SU-DHL-6 (cell line): ENCODE measurements at regions not wholly inside any gene's neighbourhood (a gene's known extent, or its start where the extent isn't known, plus 50 kb on each side); places are given as distances from the start of the nearest gene placed in this dataset.

Source experiments
- H2AFZ ChIP-seq: fragments of 200-600 bp; sonication (generic); 2 replicates; pipeline ENCODE4 v1.6.1; 2014; ENCODE audit warnings: low read depth, mild to moderate bottlenecking, moderate library complexity, mixed read lengths, antibody characterized with exemption, low read length; ENCODE audit not compliant: severe bottlenecking
- H3F3A ChIP-seq: fragments of 200-600 bp; shearing (Covaris generic); 2 replicates; pipeline ENCODE4 v1.6.0; 2016; ENCODE audit warnings: antibody characterized with exemption, mild to moderate bottlenecking; ENCODE audit not compliant: insufficient read depth
- H3K27ac ChIP-seq: fragments of 200-600 bp; sonication (generic); 2 replicates; pipeline ENCODE4 v1.5.1; 2016; ENCODE audit warnings: low read depth, mild to moderate bottlenecking, low read length, moderate library complexity, mixed read lengths
- H3K27me3 ChIP-seq: fragments of 200-600 bp; sonication (generic), shearing (Covaris generic); 2 replicates; pipeline ENCODE4 v1.6.0; 2014; ENCODE audit warnings: mild to moderate bottlenecking, low read length
- H3K36me3 ChIP-seq: fragments of 200-600 bp; sonication (generic); 2 replicates; pipeline ENCODE4 v1.6.1; 2014; ENCODE audit warnings: mild to moderate bottlenecking, low read length, mixed read lengths
- H3K4me2 ChIP-seq: fragments of 300-600, 200-600 bp; shearing (Covaris generic), sonication (generic); 2 replicates; pipeline ENCODE4 v1.6.0; 2014; ENCODE audit warnings: low read length, low read depth, mild to moderate bottlenecking; ENCODE audit not compliant: poor library complexity, severe bottlenecking
- H3K4me3 ChIP-seq: fragments of 200-600 bp; sonication (generic); 2 replicates; pipeline ENCODE4 v1.5.1; 2014; ENCODE audit warnings: antibody characterized with exemption, low read length, mild to moderate bottlenecking, mixed read lengths; ENCODE audit not compliant: insufficient read depth, poor library complexity, severe bottlenecking
- H3K79me2 ChIP-seq: fragments of 200-600 bp; sonication (generic); 2 replicates; pipeline ENCODE4 v1.6.1; 2014; ENCODE audit warnings: mild to moderate bottlenecking, low read length, moderate library complexity; ENCODE audit not compliant: insufficient read depth
- H3K9ac ChIP-seq: fragments of 200-600 bp; sonication (generic); 2 replicates; pipeline ENCODE4 v1.7.0; 2014; ENCODE audit warnings: mild to moderate bottlenecking, low read length
- H3K9me2 ChIP-seq: fragments of 200-600 bp; sonication (generic); replicated peaks from 2 replicates; pipeline ENCODE4 v1.6.1; 2014; ENCODE audit warnings: low read length; ENCODE audit not compliant: insufficient read depth
- H3K9me3 ChIP-seq: fragments of 200-600 bp; sonication (generic); 2 replicates; pipeline ENCODE4 v1.6.1; 2014; ENCODE audit warnings: low read length, mixed read lengths; ENCODE audit not compliant: insufficient read depth
- H4K20me1 ChIP-seq: fragments of 200-600 bp; sonication (generic); 2 replicates; pipeline ENCODE4 v1.6.1; 2014; ENCODE audit warnings: low read depth, mild to moderate bottlenecking, antibody characterized with exemption, low read length, moderate library complexity, mixed read lengths
- EZH2phosphoT487 ChIP-seq: fragments of 200-600 bp; sonication (generic), shearing (Covaris generic); conservative IDR thresholded peaks from 2 replicates; pipeline ENCODE4 v1.6.1; 2018; ENCODE audit warnings: mild to moderate bottlenecking, antibody characterized with exemption, low read length, moderate library complexity, mixed read lengths
- TF ChIP-seq, protein P1 (sequence below): fragments of 200-600 bp; sonication (generic); IDR thresholded peaks from one replicate; pipeline ENCODE4 v1.5.1; 2017; ENCODE audit warnings: antibody characterized with exemption, mild to moderate bottlenecking, low read length, moderate library complexity; ENCODE audit not compliant: insufficient read depth, poor library complexity, severe bottlenecking

DNA sequence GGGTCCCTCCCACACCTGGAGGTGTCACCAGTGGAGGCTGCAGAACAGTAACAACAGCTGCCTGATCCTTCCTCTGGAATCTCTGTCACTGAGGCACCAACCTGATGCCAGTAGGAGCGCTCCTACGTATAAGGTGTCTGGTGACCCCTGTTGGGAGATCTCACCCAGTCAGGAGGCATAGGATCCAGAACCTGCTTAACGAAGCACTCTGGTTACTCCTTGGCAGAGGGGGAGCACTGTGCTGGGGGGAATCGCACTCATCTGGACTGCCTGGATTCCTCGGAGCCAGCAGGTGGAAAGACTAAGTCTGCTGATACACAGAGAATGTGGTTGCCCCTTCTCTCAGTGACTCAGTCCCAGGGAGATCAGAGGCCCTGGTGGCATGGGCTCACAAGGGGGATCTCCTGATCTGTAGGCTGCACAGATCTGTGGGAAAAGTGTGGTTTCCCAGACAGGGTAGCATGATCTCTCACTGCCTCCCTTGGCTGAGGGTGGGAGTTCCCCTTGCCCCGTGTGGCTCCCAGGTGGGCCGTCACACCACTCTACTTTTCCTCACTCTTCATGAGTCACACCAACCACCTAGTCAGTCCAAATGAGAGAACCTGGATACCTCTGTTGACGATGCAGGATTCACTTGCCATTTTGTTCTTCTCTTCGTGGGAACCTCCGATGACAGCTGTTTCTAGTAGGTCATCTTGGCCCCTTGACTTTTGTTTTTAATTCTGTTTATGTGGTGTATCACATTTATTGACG lies 305.9 kb downstream of the IDS start:
- Histone ChIP-seq H3K9ac (no peak overlapping the region), H3K9me2 (no peaks in the 10 kb centered on the region), H3K4me3 (no peak overlapping the region), H3K4me2 (no peak overlapping the region), H3K79me2 (no peaks in the 10 kb centered on the region), H3F3A (no peaks in the 10 kb centered on the region), H2AFZ (no peak overlapping the region), H4K20me1 (no peaks in the 10 kb centered on the region), H3K27ac (no peak overlapping the region), H3K27me3 (no peaks in the 10 kb centered on the region), H3K36me3 (no peaks in the 10 kb centered on the region), H3K9me3 (no peaks in the 10 kb centered on the region)
- TF ChIP-seq, protein P1, sequence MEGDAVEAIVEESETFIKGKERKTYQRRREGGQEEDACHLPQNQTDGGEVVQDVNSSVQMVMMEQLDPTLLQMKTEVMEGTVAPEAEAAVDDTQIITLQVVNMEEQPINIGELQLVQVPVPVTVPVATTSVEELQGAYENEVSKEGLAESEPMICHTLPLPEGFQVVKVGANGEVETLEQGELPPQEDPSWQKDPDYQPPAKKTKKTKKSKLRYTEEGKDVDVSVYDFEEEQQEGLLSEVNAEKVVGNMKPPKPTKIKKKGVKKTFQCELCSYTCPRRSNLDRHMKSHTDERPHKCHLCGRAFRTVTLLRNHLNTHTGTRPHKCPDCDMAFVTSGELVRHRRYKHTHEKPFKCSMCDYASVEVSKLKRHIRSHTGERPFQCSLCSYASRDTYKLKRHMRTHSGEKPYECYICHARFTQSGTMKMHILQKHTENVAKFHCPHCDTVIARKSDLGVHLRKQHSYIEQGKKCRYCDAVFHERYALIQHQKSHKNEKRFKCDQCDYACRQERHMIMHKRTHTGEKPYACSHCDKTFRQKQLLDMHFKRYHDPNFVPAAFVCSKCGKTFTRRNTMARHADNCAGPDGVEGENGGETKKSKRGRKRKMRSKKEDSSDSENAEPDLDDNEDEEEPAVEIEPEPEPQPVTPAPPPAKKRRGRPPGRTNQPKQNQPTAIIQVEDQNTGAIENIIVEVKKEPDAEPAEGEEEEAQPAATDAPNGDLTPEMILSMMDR = no peak
- TF ChIP-seq EZH2phosphoT487 = no peak

GRCh38 chrX:149185087-149185486 lies 320.0 kb downstream of the IDS start:
- H3F3A ChIP-seq = no peaks in the 10 kb centered on the region
- H3K79me2 ChIP-seq = no peaks in the 10 kb centered on the region
- no peak overlapping the region for H3K27ac ChIP-seq
- H3K36me3 ChIP-seq = no peaks in the 10 kb centered on the region
- no peaks in the 10 kb centered on the region for H3K9me3 ChIP-seq
- H3K4me2 ChIP-seq = no peak overlapping the region
- no peaks in the 10 kb centered on the region for H3K27me3 ChIP-seq
- no peak for TF ChIP-seq EZH2phosphoT487
- H3K9me2 ChIP-seq = no peaks in the 10 kb centered on the region
- no peak overlapping the region for H3K4me3 ChIP-seq
- H2AFZ ChIP-seq = no peak overlapping the region
- H3K9ac ChIP-seq = no peak overlapping the region
- no peaks in the 10 kb centered on the region for H4K20me1 ChIP-seq

DNA sequence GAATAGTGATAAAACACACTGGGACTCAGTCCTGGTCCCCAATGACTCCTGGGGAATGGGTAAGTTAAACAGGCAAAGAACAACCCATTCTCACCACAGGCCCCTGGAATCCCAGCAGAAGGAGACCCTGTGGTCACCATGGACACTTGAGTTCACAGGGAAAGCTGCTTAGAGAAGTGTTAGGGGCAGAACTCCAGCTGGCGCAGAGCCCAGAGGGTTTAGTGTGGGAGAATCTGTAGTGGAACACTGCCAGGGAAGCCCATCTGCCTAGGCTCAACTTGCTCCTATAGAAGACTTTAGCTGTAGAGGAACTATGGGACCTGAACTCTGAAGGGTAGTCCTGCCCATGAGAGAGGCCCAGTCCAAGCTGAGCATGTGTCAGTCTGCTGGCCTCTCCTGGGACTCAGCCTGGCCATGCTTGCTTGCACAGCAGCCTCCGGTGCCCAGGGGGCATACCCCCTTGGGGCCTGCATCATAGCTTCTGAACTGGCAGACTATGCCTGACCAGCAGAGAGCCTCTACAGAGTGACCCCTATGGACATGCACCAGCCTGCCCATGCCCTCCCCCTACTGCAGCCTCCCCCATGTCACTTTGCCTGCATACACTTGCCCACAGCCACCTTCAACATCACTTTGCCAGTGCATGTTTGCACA lies 343.5 kb downstream of the IDS start:
- no peak overlapping the region for H2AFZ ChIP-seq
- no peaks in the 10 kb centered on the region for H3F3A ChIP-seq
- no peak overlapping the region for H3K4me3 ChIP-seq
- no peaks in the 10 kb centered on the region for H3K36me3 ChIP-seq
- H3K9ac ChIP-seq = no peak overlapping the region
- H3K9me3 ChIP-seq = no peaks in the 10 kb centered on the region
- no peaks in the 10 kb centered on the region for H3K79me2 ChIP-seq
- TF ChIP-seq EZH2phosphoT487 = no peak
- TF ChIP-seq, protein P1 = no peak
- no peak overlapping the region for H3K27ac ChIP-seq
- no peaks in the 10 kb centered on the region for H4K20me1 ChIP-seq
- H3K27me3 ChIP-seq = no peaks in the 10 kb centered on the region
- no peaks in the 10 kb centered on the region for H3K9me2 ChIP-seq
- no peak overlapping the region for H3K4me2 ChIP-seq

- Histone ChIP-seq H3K9ac (no peak overlapping the region), H3K9me3 (no peaks in the 10 kb centered on the region), H4K20me1 (no peaks in the 10 kb centered on the region), H3K27ac (no peak overlapping the region), H3K79me2 (no peaks in the 10 kb centered on the region), H3K4me2 (no peak overlapping the region), H3K36me3 (no peaks in the 10 kb centered on the region), H3K27me3 (no peaks in the 10 kb centered on the region), H3F3A (no peaks in the 10 kb centered on the region), H3K9me2 (no peaks in the 10 kb centered on the region), H2AFZ (no peak overlapping the region), H3K4me3 (no peak overlapping the region)
- no peak for TF ChIP-seq EZH2phosphoT487
- TF ChIP-seq, protein P1 = no peak
These were observed 347.1 kb downstream of the IDS start for GRCh38 chrX:149157976-149158375.
